ENCODE measurements at regions not wholly inside any gene's neighbourhood (a gene's known extent, or its start where the extent isn't known, plus 50 kb on each side); places are given as distances from the start of the nearest gene placed in this dataset.

DNA sequence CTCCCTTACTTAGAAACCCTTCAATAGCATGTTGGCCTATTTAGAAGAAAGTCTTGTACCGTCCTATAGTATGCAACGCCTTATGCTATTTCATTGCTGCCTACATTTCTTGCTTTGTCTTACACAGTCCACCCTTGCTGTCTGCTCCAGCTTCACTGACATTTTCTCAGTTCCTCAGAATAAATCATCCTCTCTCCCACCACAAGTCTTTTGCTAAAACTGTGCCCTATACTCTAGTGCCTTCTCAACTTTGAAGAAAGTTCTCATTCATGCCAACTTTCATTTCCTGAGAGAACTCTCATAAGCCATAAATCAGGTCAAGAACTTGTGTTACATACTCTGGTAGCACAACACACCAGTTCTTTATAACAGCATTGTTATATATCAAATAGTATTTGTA, 54.3 kb upstream of the COL3A1 start:
- CTCF ChIA-PET, result no interaction called here
- Histone ChIP-seq H3K27me3 (ENCODE audit: control insufficient read depth, insufficient read depth, low read length) (no peaks in the 10 kb centered on the region), H3K36me3 (ENCODE audit: control insufficient read depth, insufficient read depth, low read length) (no peaks in the 10 kb centered on the region), H3K4me3 (ENCODE audit: low read depth, low read length) (no peak overlapping the region)
- POLR2A ChIA-PET, result no interaction called here
- DNase-seq (ENCODE audit: low read depth), result no peak
- TF ChIP-seq, protein P1, sequence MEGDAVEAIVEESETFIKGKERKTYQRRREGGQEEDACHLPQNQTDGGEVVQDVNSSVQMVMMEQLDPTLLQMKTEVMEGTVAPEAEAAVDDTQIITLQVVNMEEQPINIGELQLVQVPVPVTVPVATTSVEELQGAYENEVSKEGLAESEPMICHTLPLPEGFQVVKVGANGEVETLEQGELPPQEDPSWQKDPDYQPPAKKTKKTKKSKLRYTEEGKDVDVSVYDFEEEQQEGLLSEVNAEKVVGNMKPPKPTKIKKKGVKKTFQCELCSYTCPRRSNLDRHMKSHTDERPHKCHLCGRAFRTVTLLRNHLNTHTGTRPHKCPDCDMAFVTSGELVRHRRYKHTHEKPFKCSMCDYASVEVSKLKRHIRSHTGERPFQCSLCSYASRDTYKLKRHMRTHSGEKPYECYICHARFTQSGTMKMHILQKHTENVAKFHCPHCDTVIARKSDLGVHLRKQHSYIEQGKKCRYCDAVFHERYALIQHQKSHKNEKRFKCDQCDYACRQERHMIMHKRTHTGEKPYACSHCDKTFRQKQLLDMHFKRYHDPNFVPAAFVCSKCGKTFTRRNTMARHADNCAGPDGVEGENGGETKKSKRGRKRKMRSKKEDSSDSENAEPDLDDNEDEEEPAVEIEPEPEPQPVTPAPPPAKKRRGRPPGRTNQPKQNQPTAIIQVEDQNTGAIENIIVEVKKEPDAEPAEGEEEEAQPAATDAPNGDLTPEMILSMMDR (IDR thresholded peaks at IDR 0.05; ENCODE audit: insufficient read depth, low read depth, low read length), result no peak

DNA sequence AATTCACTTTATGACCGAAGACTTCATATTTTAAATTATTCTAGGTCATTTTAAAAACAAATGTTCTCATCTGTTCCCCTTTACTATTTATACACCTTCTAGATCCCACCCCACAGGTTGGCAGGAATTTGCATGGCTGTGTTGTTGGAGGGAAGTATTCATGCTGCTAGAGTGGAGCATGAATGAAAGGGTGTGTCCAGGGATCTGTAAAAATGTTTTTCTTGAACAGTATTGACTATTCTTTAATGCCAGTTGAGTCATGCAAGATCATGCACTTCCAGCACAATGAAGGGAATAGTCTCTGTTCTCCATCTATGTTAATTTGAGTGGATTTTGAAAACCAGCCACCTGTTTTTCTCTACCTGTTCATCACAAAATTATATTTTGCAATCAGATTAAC, 52.0 kb upstream of the COL3A1 start:
- H3K27me3 ChIP-seq (ENCODE audit: control insufficient read depth, insufficient read depth, low read length), result no peaks in the 10 kb centered on the region
- H3K36me3 ChIP-seq (ENCODE audit: control insufficient read depth, insufficient read depth, low read length), result no peaks in the 10 kb centered on the region
- DNase-seq (ENCODE audit: low read depth), result no peak
- H3K4me3 ChIP-seq (ENCODE audit: low read depth, low read length), result no peak overlapping the region
- POLR2A ChIA-PET, result no interaction called here
- CTCF ChIA-PET, result no interaction called here
- TF ChIP-seq, protein P1 (IDR thresholded peaks at IDR 0.05; ENCODE audit: insufficient read depth, low read depth, low read length), result no peak

Data from BJ (cell line).